Fibroblast of lung (primary cell): ENCODE measurements at regions not wholly inside any gene's neighbourhood (a gene's known extent, or its start where the extent isn't known, plus 50 kb on each side); places are given as distances from the start of the nearest gene placed in this dataset.

Experiments used
- DNase-seq, 2 donors: peaks; one replicate each; pipeline versions ENCODE4 v3.0.0 to v3.0.0-alpha.2; 2010; ENCODE audit warnings: low read depth in 2 of 2
- H2AFZ ChIP-seq: 2 replicates; pipeline ENCODE4 v1.5.1; 2012; ENCODE audit warnings: low read length, control low read depth, inconsistent platforms
- H3K27ac ChIP-seq: 2 replicates; pipeline ENCODE4 v1.5.1; 2011; ENCODE audit warnings: low read length, control low read depth; ENCODE audit not compliant: insufficient read depth
- H3K27me3 ChIP-seq: 2 replicates; pipeline ENCODE4 v1.5.1; 2011; ENCODE audit warnings: mild to moderate bottlenecking, low read length; ENCODE audit not compliant: control insufficient read depth, insufficient read depth
- H3K36me3 ChIP-seq: 2 replicates; pipeline ENCODE4 v1.5.1; 2011; ENCODE audit warnings: low read length; ENCODE audit not compliant: control insufficient read depth, insufficient read depth
- H3K4me1 ChIP-seq: 2 replicates; pipeline ENCODE4 v1.5.1; 2011; ENCODE audit warnings: low read length; ENCODE audit not compliant: control insufficient read depth, insufficient read depth; ENCODE audit errors: extremely low read depth
- H3K4me2 ChIP-seq: 2 replicates; pipeline ENCODE4 v1.5.1; 2011; ENCODE audit warnings: low read length, control low read depth; ENCODE audit not compliant: insufficient read depth; ENCODE audit errors: extremely low read depth
- H3K4me3 ChIP-seq, 4 experiments: fragments of 200-600 bp in 1 of 4; sonication (generic) in 1 of 4; replicated peaks in 1 of 4; 2 replicates each; pipeline ENCODE4 v1.5.1; 2011 to 2016; ENCODE audit warnings: low read length in 4 of 4, low read depth in 3 of 4, mild to moderate bottlenecking in 3 of 4, control low read depth in 2 of 4, inconsistent platforms in 1 of 4, mixed read lengths in 1 of 4; ENCODE audit not compliant: insufficient read depth in 1 of 4; ENCODE audit errors: control extremely low read depth in 1 of 4
- H3K79me2 ChIP-seq: 2 replicates; pipeline ENCODE4 v1.5.1; 2012; ENCODE audit warnings: mild to moderate bottlenecking, low read length, inconsistent platforms; ENCODE audit not compliant: control insufficient read depth, insufficient read depth
- H3K9ac ChIP-seq: 2 replicates; pipeline ENCODE4 v1.5.1; 2011; ENCODE audit warnings: mild to moderate bottlenecking, low read length, control low read depth; ENCODE audit not compliant: insufficient read depth
- H3K9me3 ChIP-seq: 2 replicates; pipeline ENCODE4 v1.5.1; 2012; ENCODE audit warnings: low read depth, low read length; ENCODE audit not compliant: control insufficient read depth, insufficient read depth
- H4K20me1 ChIP-seq: 2 replicates; pipeline ENCODE4 v1.5.1; 2011; ENCODE audit warnings: low read length; ENCODE audit not compliant: control insufficient read depth, insufficient read depth; ENCODE audit errors: extremely low read depth
- CTCF ChIP-seq, 2 donors: IDR thresholded peaks in 1 of 2; conservative IDR thresholded peaks in 1 of 2; 1 replicate in 1 of 2; 2 replicates in 1 of 2; pipeline ENCODE4 v1.5.1; 2011 to 2012; ENCODE audit warnings: low read length in 2 of 2, control low read depth in 1 of 2, inconsistent platforms in 1 of 2, low read depth in 1 of 2, mild to moderate bottlenecking in 1 of 2
- EZH2 ChIP-seq: IDR thresholded peaks from 2 replicates; pipeline ENCODE4 v1.5.1; 2012; ENCODE audit warnings: low read length, control low read depth, mild to moderate bottlenecking; ENCODE audit errors: missing control alignments

- no peaks in the 10 kb centered on the region for H4K20me1 ChIP-seq
- no peak overlapping the region for H3K4me3 ChIP-seq
- H3K9ac ChIP-seq: no peak overlapping the region
- H3K79me2 ChIP-seq: no peaks in the 10 kb centered on the region
- H3K27ac ChIP-seq: no peak overlapping the region
- no peaks in the 10 kb centered on the region for H3K9me3 ChIP-seq
- no peaks in the 10 kb centered on the region for H3K27me3 ChIP-seq
- DNase-seq: peak in 1 of 2 donors; percentile 18
- no peaks in the 10 kb centered on the region for H3K4me1 ChIP-seq
- H2AFZ ChIP-seq: no peak overlapping the region
- no peak overlapping the region for H3K4me2 ChIP-seq
- TF ChIP-seq EZH2 (no peak), CTCF (conservative IDR thresholded peaks at IDR 0.05 in 1 of 2, IDR thresholded peaks at IDR 0.05 in 1 of 2; ENCODE audit: low read depth in 1 of 2, low read length in 2 of 2) (no peak)
- no peaks in the 10 kb centered on the region for H3K36me3 ChIP-seq
Observed at GRCh38 chr4:60780874-60781273, 419.3 kb upstream of the ADGRL3 start.

GRCh38 chr4:60790608-60791007, 409.5 kb upstream of the ADGRL3 start:
- H2AFZ ChIP-seq: no peak overlapping the region
- no peaks in the 10 kb centered on the region for H3K27me3 ChIP-seq
- H4K20me1 ChIP-seq: no peaks in the 10 kb centered on the region
- no peak overlapping the region for H3K27ac ChIP-seq
- no peaks in the 10 kb centered on the region for H3K79me2 ChIP-seq
- DNase-seq: no peak
- no peaks in the 10 kb centered on the region for H3K36me3 ChIP-seq
- H3K4me1 ChIP-seq: no peaks in the 10 kb centered on the region
- no peak overlapping the region for H3K4me3 ChIP-seq
- no peak overlapping the region for H3K9ac ChIP-seq
- no peaks in the 10 kb centered on the region for H3K9me3 ChIP-seq
- TF ChIP-seq CTCF (conservative IDR thresholded peaks at IDR 0.05 in 1 of 2, IDR thresholded peaks at IDR 0.05 in 1 of 2; ENCODE audit: low read depth in 1 of 2, low read length in 2 of 2) (no peak), EZH2 (no peak)
- no peak overlapping the region for H3K4me2 ChIP-seq

- H3K4me2 ChIP-seq: no peak overlapping the region
- H3K27me3 ChIP-seq: no peaks in the 10 kb centered on the region
- no peaks in the 10 kb centered on the region for H3K79me2 ChIP-seq
- no peaks in the 10 kb centered on the region for H4K20me1 ChIP-seq
- H3K36me3 ChIP-seq: no peaks in the 10 kb centered on the region
- no peak overlapping the region for H3K27ac ChIP-seq
- no peak overlapping the region for H3K4me3 ChIP-seq
- H3K9me3 ChIP-seq: no peaks in the 10 kb centered on the region
- H3K9ac ChIP-seq: no peak overlapping the region
- DNase-seq: no peak
- TF ChIP-seq CTCF (conservative IDR thresholded peaks at IDR 0.05 in 1 of 2, IDR thresholded peaks at IDR 0.05 in 1 of 2; ENCODE audit: low read depth in 1 of 2, low read length in 2 of 2) (no peak), EZH2 (no peak)
- H3K4me1 ChIP-seq: no peaks in the 10 kb centered on the region
- no peak overlapping the region for H2AFZ ChIP-seq
Observed at GRCh38 chr4:60794372-60794771, 405.8 kb upstream of the ADGRL3 start.
